ENCODE measurements at regions not wholly inside any gene's neighbourhood (a gene's known extent, or its start where the extent isn't known, plus 50 kb on each side); places are given as distances from the start of the nearest gene placed in this dataset.

DNA sequence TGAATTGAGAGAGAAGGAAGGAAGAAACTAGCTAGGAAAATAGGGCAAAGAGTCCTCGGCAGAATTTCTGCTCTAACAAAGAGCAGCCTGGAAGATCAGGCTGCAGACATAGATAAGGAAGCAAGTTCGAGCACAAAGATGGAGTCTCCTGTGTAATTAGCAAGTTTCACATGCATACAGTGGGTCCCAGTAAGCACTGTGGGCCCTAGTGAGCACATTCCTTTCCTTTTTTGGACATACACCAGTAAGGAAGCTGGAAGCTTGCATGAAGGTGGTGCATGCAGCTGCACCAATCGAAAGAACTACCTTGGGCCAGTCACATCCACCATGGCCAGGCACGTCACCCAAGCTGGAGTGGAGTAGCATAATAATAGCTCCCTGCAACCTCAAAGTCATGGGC lies 109.7 kb downstream of the NOL4 start:
- BruUV-seq (replicated peaks) = no TSS peak
- intact Hi-C loops (cut with micrococcal nuclease) = no loop called here
- FAIRE-seq = no peak

More for the DNA sequence above, 109.7 kb downstream of the NOL4 start:
- Histone ChIP-seq H3K4me2 (ENCODE audit: insufficient read depth, low read length) (no peak overlapping the region), H2AFZ (ENCODE audit: low read depth, low read length) (no peak overlapping the region), H3K9me3 (replicated peaks; ENCODE audit: control insufficient read depth, insufficient read depth, low read length) (no peaks in the 10 kb centered on the region), H4K20me1 (replicated peaks; ENCODE audit: control insufficient read depth, extremely low read depth, insufficient read depth, low read length) (no peaks in the 10 kb centered on the region), H3K27me3 (ENCODE audit: control insufficient read depth in 2 of 2, insufficient read depth in 2 of 2, low read length in 2 of 2) (peaks cover 0 to 3% of the 10 kb centered on the region in 2 experiments), H3K4me3 (replicated peaks in 1 of 3; ENCODE audit: insufficient read depth in 1 of 3, low read depth in 1 of 3, low read length in 3 of 3) (no peak overlapping the region), H3K9me1 (replicated peaks; ENCODE audit: control insufficient read depth, extremely low read depth, insufficient read depth, low read length) (no peaks in the 10 kb centered on the region), H3K79me2 (ENCODE audit: control insufficient read depth, insufficient read depth, low read length) (no peaks in the 10 kb centered on the region), H3K27ac (ENCODE audit: insufficient read depth, low read depth, low read length) (no peak overlapping the region), H3K36me3 (ENCODE audit: control insufficient read depth in 2 of 2, extremely low read depth in 1 of 2, insufficient read depth in 2 of 2, low read length in 2 of 2) (no peaks in the 10 kb centered on the region), H3K9ac (replicated peaks; ENCODE audit: extremely low read depth, insufficient read depth, low read length) (no peak overlapping the region), H3K4me1 (ENCODE audit: control insufficient read depth, extremely low read depth, insufficient read depth, low read length) (no peaks in the 10 kb centered on the region)
- dilution Hi-C loops (cut with MboI; ENCODE audit: extremely low pct_ligation_motif_present, low sequenced_read_pairs) = no loop called here
- ChIA-PET CTCF (interaction anchor here (1.2 kb wide), 1 partner anchor 16 kb away, joined by 4 read pairs; no protein-coding TSS in a partner anchor), POLR2A (no interaction called here)
- no peak for DNase-seq (ENCODE audit: low read depth, low spot score)
- TF ChIP-seq CTCF (IDR thresholded peaks at IDR 0.05; ENCODE audit: extremely low read depth in 1 of 2, insufficient read depth in 1 of 2, low read depth in 1 of 2, low read length in 2 of 2) = no peak
- TF ChIP-seq FOS (IDR thresholded peaks at IDR 0.05; ENCODE audit: borderline replicate concordance, insufficient read depth, low read length) = no peak
- TF ChIP-seq POLR2AphosphoS5 (IDR thresholded peaks at IDR 0.05; ENCODE audit: insufficient read depth, low read depth, low read length) = no peak
- no peak for TF ChIP-seq JUN (IDR thresholded peaks at IDR 0.05; ENCODE audit: borderline replicate concordance, insufficient read depth, insufficient read length, low read depth)
- TF ChIP-seq GATA2 (IDR thresholded peaks at IDR 0.05; ENCODE audit: insufficient read depth, insufficient read length, low read depth, low read length) = no peak
- TF ChIP-seq, protein P1, sequence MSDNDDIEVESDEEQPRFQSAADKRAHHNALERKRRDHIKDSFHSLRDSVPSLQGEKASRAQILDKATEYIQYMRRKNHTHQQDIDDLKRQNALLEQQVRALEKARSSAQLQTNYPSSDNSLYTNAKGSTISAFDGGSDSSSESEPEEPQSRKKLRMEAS (IDR thresholded peaks at IDR 0.05; ENCODE audit: insufficient read depth, insufficient read length) = no peak
- TF ChIP-seq POLR2A (IDR thresholded peaks at IDR 0.05; ENCODE audit: low read depth, low read length) = no peak
- TF ChIP-seq EZH2 (IDR thresholded peaks at IDR 0.05; ENCODE audit: borderline replicate concordance, low read depth, low read length, severe bottlenecking) = no peak
- no peak for TF ChIP-seq MYC (IDR thresholded peaks at IDR 0.05; ENCODE audit: low read depth, low read length)

Data from endothelial cell of umbilical vein (primary cell).